Cardiac muscle cell (in vitro differentiated cells and primary cell): ENCODE measurements at regions not wholly inside any gene's neighbourhood (a gene's known extent, or its start where the extent isn't known, plus 50 kb on each side); places are given as distances from the start of the nearest gene placed in this dataset.
A peak's percentile ranks its signal among the peaks of the same experiment; 100 is the strongest.

Experiments
- DNase-seq, 2 donors: peaks; one replicate each; pipeline versions ENCODE4 v3.0.0 to v3.0.0-alpha.2; 2010 to 2017; ENCODE audit warnings: low read depth in 1 of 2, low spot score in 1 of 2
- H3K27ac ChIP-seq: fragments of 200-600 bp; sonication (generic); 2 replicates; pipeline ENCODE4 v1.5.1; 2016
- H3K27me3 ChIP-seq: fragments of 200-600 bp; sonication (generic); 2 replicates; pipeline ENCODE4 v1.6.0; 2016; ENCODE audit warnings: control low read depth
- H3K36me3 ChIP-seq: fragments of 200-600 bp; sonication (generic); 2 replicates; pipeline ENCODE4 v1.5.1; 2016; ENCODE audit warnings: control low read depth
- H3K4me1 ChIP-seq: fragments of 200-600 bp; sonication (generic); 2 replicates; pipeline ENCODE4 v1.8.1; 2017; ENCODE audit warnings: low read depth, mild to moderate bottlenecking, mixed run types
- H3K4me3 ChIP-seq: fragments of 200-600 bp; sonication (generic); 2 replicates; pipeline ENCODE4 v1.5.1; 2016; ENCODE audit warnings: mild to moderate bottlenecking
- H3K9me3 ChIP-seq: fragments of 200-600 bp; sonication (generic); 2 replicates; pipeline ENCODE4 v1.5.1; 2017; ENCODE audit warnings: low read depth, mild to moderate bottlenecking, control low read depth
- TF ChIP-seq, protein P1 (sequence below): IDR thresholded peaks from 2 replicates; pipeline ENCODE4 v1.5.1; 2012; ENCODE audit warnings: low read depth, mild to moderate bottlenecking, low read length

DNA sequence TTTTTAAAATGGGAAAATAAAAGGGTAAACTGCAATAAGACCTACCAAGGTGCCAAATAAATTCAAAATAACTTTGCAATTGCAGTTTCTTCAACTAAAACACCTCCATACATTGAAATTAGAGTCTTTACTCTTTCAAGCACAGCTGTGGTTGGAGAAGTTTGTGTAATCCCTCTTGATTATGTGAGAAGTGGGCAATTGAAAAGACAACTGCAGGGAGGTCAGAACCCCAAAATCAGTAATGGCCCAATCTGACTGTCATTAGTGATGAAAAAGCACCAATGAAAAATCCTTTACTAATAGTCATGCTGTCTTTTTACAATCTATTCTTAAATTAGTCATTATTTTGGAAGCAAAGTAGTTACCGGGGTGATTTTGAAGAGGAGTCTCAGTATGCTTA is 116.7 kb upstream of the RGMB start:
- Histone ChIP-seq H3K27me3 (no peaks in the 10 kb centered on the region), H3K36me3 (no peaks in the 10 kb centered on the region), H3K9me3 (no peaks in the 10 kb centered on the region), H3K27ac (no peak overlapping the region), H3K4me3 (no peak overlapping the region), H3K4me1 (no peaks in the 10 kb centered on the region)
- DNase-seq: no peak
- TF ChIP-seq, protein P1, sequence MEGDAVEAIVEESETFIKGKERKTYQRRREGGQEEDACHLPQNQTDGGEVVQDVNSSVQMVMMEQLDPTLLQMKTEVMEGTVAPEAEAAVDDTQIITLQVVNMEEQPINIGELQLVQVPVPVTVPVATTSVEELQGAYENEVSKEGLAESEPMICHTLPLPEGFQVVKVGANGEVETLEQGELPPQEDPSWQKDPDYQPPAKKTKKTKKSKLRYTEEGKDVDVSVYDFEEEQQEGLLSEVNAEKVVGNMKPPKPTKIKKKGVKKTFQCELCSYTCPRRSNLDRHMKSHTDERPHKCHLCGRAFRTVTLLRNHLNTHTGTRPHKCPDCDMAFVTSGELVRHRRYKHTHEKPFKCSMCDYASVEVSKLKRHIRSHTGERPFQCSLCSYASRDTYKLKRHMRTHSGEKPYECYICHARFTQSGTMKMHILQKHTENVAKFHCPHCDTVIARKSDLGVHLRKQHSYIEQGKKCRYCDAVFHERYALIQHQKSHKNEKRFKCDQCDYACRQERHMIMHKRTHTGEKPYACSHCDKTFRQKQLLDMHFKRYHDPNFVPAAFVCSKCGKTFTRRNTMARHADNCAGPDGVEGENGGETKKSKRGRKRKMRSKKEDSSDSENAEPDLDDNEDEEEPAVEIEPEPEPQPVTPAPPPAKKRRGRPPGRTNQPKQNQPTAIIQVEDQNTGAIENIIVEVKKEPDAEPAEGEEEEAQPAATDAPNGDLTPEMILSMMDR: no peak

DNA sequence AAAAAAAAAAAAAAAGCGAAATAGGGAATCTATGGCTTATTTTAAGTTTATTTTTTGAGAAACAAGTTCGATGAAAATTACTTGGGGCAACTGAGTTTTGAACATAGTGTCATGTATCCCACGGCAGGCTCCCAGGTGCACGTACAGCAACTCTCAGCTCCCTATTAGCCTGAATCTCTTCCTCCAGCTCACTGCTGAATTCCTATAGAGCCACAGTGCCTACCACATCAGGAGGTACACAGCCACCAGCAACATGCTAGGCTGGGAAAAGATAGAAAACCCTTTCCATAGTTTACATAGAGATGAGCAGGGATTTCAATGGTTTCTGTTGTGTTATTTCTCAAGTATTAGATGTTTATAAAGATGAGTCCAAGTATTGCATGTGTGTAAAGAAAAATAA is 115.9 kb upstream of the RGMB start:
- DNase-seq: no peak
- TF ChIP-seq, protein P1: no peak
- Histone ChIP-seq H3K9me3 (no peaks in the 10 kb centered on the region), H3K4me3 (no peak overlapping the region), H3K27ac (no peak overlapping the region), H3K27me3 (no peaks in the 10 kb centered on the region), H3K4me1 (no peaks in the 10 kb centered on the region), H3K36me3 (no peaks in the 10 kb centered on the region)

DNA sequence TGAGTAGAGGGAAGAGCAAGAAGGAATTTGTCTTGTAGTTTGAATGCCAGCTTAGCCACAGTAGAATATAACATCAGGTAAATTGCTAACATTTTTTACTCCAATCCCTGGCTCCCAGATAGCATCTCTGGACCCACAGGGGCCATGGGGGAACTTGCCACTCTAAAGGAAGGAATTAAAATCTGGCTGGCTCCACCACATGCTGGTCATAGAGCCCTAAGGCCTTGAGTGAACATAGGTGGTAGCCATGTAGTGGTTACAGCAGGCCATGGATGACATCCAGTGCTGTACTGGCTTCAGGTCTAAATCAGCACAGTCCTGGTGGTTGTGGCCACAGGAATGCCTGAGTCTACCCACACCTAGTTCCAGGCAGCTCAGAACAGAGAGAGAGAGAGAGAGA is 109.9 kb upstream of the RGMB start:
- Histone ChIP-seq H3K4me1 (no peaks in the 10 kb centered on the region), H3K9me3 (no peaks in the 10 kb centered on the region), H3K27me3 (no peaks in the 10 kb centered on the region), H3K36me3 (no peaks in the 10 kb centered on the region), H3K4me3 (no peak overlapping the region), H3K27ac (no peak overlapping the region)
- TF ChIP-seq, protein P1: no peak
- no peak for DNase-seq

DNA sequence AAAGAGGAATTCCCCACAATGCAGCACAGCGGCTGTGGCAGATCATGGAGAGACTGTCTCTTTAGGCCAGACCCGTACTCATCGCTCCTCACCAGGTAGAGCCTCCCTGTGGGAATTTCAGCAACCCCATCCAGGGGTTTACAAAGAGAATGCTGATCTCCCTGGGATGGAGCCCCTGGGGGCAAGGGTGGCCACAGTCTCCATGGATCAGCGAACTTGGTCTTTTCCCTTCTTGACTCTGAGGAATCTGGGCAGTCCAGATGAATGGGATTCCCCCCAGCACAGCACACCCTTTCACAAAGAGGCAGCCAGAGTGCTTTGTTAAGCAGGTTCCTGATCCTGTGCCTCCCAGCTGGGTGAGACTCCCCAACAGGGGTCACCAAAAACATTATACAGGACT is 108.7 kb upstream of the RGMB start:
- no peak overlapping the region for H3K4me3 ChIP-seq
- no peak for DNase-seq
- no peaks in the 10 kb centered on the region for H3K27me3 ChIP-seq
- no peak overlapping the region for H3K27ac ChIP-seq
- no peaks in the 10 kb centered on the region for H3K9me3 ChIP-seq
- no peaks in the 10 kb centered on the region for H3K4me1 ChIP-seq
- no peaks in the 10 kb centered on the region for H3K36me3 ChIP-seq
- TF ChIP-seq, protein P1: no peak

DNA sequence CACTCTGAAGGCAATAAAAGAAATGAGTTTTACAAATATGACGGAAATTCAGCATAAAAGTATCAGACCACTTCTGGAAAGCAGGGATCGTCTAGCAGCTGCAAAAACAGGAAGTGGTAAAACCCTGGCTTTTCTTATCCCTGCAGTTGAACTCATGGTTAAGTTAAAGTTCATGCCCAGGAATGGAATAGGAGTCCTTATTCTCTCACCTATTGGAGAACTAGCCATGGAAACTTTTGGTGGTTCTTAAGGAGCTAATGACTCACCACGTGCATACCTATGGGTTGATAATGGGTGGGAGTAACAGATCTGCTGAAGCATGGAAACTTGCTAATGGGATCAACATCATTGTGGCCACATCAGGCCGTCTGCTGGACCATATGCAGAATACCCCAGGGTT is 93.5 kb upstream of the RGMB start:
- TF ChIP-seq, protein P1: no peak
- H3K27ac ChIP-seq: no peak overlapping the region
- no peaks in the 10 kb centered on the region for H3K9me3 ChIP-seq
- peak in 1 of 2 donors; percentile 15 for DNase-seq
- no peaks in the 10 kb centered on the region for H3K4me1 ChIP-seq
- H3K36me3 ChIP-seq: no peaks in the 10 kb centered on the region
- no peaks in the 10 kb centered on the region for H3K27me3 ChIP-seq
- H3K4me3 ChIP-seq: no peak overlapping the region

DNA sequence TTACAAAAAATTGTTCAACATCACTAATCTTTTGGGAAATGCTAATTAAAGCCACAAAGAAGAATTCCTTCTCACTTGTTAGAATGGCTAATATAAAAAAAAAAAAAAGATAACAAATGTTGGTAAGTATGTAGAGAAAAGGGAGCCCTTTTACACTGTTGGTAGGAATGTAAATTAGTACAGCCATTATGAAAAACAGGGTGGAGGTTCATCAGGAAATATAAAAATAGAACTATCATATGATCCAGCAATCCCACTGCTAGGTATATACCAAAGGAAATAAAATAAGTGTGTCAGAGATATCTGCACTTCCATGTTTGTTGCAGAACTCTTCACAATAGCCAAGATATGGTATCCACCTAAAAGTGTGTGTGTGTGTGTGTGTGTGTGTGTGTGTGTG is 83.5 kb upstream of the RGMB start:
- Histone ChIP-seq H3K4me3 (no peak overlapping the region), H3K36me3 (no peaks in the 10 kb centered on the region), H3K27me3 (no peaks in the 10 kb centered on the region), H3K27ac (no peak overlapping the region), H3K4me1 (no peaks in the 10 kb centered on the region), H3K9me3 (no peaks in the 10 kb centered on the region)
- DNase-seq: no peak
- TF ChIP-seq, protein P1: no peak
